Heart right ventricle (tissue), 16 donors: ENCODE measurements at regions not wholly inside any gene's neighbourhood (a gene's known extent, or its start where the extent isn't known, plus 50 kb on each side); places are given as distances from the start of the nearest gene placed in this dataset.
A peak's percentile ranks its signal among the peaks of the same experiment; 100 is the strongest.

Source experiments
- ATAC-seq, 8 donors: fragments of 200-7000 bp; cut with Tn5 transposase; one replicate each; pipeline ENCODE4 v1.9.1; 2020; ENCODE audit warnings: mild to moderate bottlenecking in 8 of 8, moderate library complexity in 8 of 8, moderate number of reproducible peaks in 1 of 8
- DNase-seq, 2 donors: peaks; one replicate each; pipeline ENCODE4 v3.0.0-alpha.2; 2020
- H3K27ac ChIP-seq, 10 donors: fragments of 200-600 bp; sonication (generic) in 2 of 10; one replicate each; pipeline versions ENCODE4 v1.5.0 to v1.8.0; 2020 to 2022; ENCODE audit warnings: mild to moderate bottlenecking in 3 of 10
- H3K27me3 ChIP-seq, 7 donors: fragments of 200-600 bp; one replicate each; pipeline ENCODE4 v1.8.0; 2021 to 2022; ENCODE audit warnings: mild to moderate bottlenecking in 2 of 7
- H3K36me3 ChIP-seq, 9 donors: fragments of 200-600 bp; sonication (generic) in 1 of 9; one replicate each; pipeline versions ENCODE4 v1.5.0 to v1.8.0; 2020 to 2022; ENCODE audit warnings: mild to moderate bottlenecking in 2 of 9
- H3K4me1 ChIP-seq, 9 donors: fragments of 200-600 bp; sonication (generic) in 1 of 9; one replicate each; pipeline versions ENCODE4 v1.5.0 to v1.8.0; 2020 to 2022; ENCODE audit warnings: mild to moderate bottlenecking in 4 of 9
- H3K4me3 ChIP-seq, 10 donors: fragments of 200-600 bp; sonication (generic) in 2 of 10; one replicate each; pipeline versions ENCODE4 v1.5.0 to v1.8.0; 2020 to 2022; ENCODE audit warnings: mild to moderate bottlenecking in 7 of 10, moderate library complexity in 2 of 10
- H3K9me3 ChIP-seq, 11 donors: fragments of 200-600 bp in 10 of 11; sonication (generic) in 2 of 11; one replicate each; pipeline versions ENCODE4 v1.5.0 to v1.8.0; 2013 to 2022; ENCODE audit warnings: mild to moderate bottlenecking in 2 of 11, control low read depth in 1 of 11, moderate library complexity in 1 of 11
- CTCF ChIP-seq, 9 donors: fragments of 200-600 bp; sonication (generic) in 2 of 9; IDR thresholded peaks; one replicate each; pipeline versions ENCODE4 v1.5.0 to v1.8.0; 2021 to 2022; ENCODE audit warnings: antibody characterized with exemption in 9 of 9, mild to moderate bottlenecking in 5 of 9, moderate library complexity in 1 of 9
- whole genome bisulfite sequencing, 2 donors: extraction: QIAGEN DNeasy Blood & Tissue Kit; methylation state at CpG; one replicate each; pipeline ENCODE4 v1.1.7; 2013; ENCODE audit warnings: inconsistent platforms in 1 of 2; 5-methylcytosine and 5-hydroxymethylcytosine counted together
- intact Hi-C, 10 donors: fragments of 100-400 bp; cut with DNase I; formaldehyde crosslinking; loops; one replicate each; pipeline versions ENCODE4 v1.11.1 to v1.14.2; 2022
- donor health status: Arrhythmogenic right ventricular cardiomyopathy.
- donor health status: ischemic (EF 13 %, LVEDD 7.1; RV severe dilation, severe dysfunction).
- donor health status: healthy with polysubstance abuse.
- donor health status: DM: no; HTN: yes; CAD: no.
- donor health status: DM: no; HTN: no; CAD: no.
- donor health status: ischemic (EF 25% LVEDD 6.9; RV normal size, moderate dysfunction).
- donor health status: ischemic (EF 25% LVEDD 5.7; RV mildly dilated, moderate dysfunction).
- donor health status: healthy.
- donor health status: DM: yes; HTN: yes; CAD: no.
- donor health status: Ischemic cardiomyopathy.
- donor health status: ischemic (EF 35%, LVEDD 5.7; RV mildly dilated, moderate dysfunction).
- donor health status: nonischemic (EF 11% LVEDD 7.7; RV severe dilation, severe dysfunction).
- donor health status: DM: yes; HTN: yes; CAD: no.
- donor health status: PGD.
- donor health status: ischemic (EF 29% LVEDD 5.4; RV normal size, mild dysfunction).
- donor health status: nonischemic (EF 23%, LVEDD 6.1; RV moderate dilation, normal function).

- ATAC-seq: peak; percentile 51 to 89 (median 78)
- peak in 1 of 2 donors; percentile 45 for DNase-seq
Observed at GRCh38 chr2:13114391-13114790, 397.7 kb downstream of the TRIB2 start.

GRCh38 chr2:13115643-13116042 lies 398.9 kb downstream of the TRIB2 start:
- 49 to 68% methylated on average over 1 of the region's 1 CpG for WGBS, 2 donors
- intact Hi-C loops: no loop called here
- Histone ChIP-seq H3K27me3 (no peaks in the 10 kb centered on the region), H3K4me1 (peaks cover 0 to 5% (median 0%) of the 10 kb centered on the region in 9 donors), H3K27ac (no peak overlapping the region), H3K9me3 (no peaks in the 10 kb centered on the region), H3K4me3 (no peak overlapping the region), H3K36me3 (no peaks in the 10 kb centered on the region)
- DNase-seq (no peak), ATAC-seq (no peak)
- no peak for TF ChIP-seq CTCF (IDR thresholded peaks at IDR 0.05)

More at GRCh38 chr2:13114391-13114790, 397.7 kb downstream of the TRIB2 start:
- TF ChIP-seq CTCF (IDR thresholded peaks at IDR 0.05): no peak
- no peaks in the 10 kb centered on the region for H3K27me3 ChIP-seq
- H3K27ac ChIP-seq: no peak overlapping the region
- H3K4me1 ChIP-seq: peaks cover 0 to 5% (median 0%) of the 10 kb centered on the region in 9 donors
- no peak overlapping the region for H3K4me3 ChIP-seq
- intact Hi-C loops: no loop called here
- WGBS, 2 donors: 5 to 16% methylated on average over 1 of the region's 1 CpG
- no peaks in the 10 kb centered on the region for H3K36me3 ChIP-seq
- H3K9me3 ChIP-seq: no peaks in the 10 kb centered on the region

DNA sequence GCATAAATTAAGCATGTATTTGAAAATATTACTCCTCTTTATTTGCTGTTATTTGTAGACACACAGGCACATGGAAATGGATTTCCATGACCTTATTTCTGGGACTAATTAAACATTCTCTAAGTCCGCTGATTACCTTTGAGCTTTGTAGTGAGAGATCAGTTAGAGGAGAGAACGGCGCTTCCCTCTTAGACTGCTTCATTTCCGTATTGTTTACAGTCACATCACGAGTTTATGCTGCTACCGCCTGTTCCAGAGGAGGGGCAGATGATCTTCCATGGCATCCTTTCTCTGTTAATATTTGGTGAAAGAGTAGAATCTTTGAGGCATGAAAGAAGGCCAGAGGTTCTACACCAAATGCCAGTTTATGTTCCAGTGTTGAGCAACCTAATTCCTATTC lies 404.4 kb downstream of the TRIB2 start:
- DNase-seq (no peak), ATAC-seq (no peak)
- TF ChIP-seq CTCF (IDR thresholded peaks at IDR 0.05): no peak
- no peak overlapping the region for H3K4me3 ChIP-seq
- H3K4me1 ChIP-seq: no peaks in the 10 kb centered on the region
- H3K36me3 ChIP-seq: no peaks in the 10 kb centered on the region
- H3K27me3 ChIP-seq: no peaks in the 10 kb centered on the region
- H3K9me3 ChIP-seq: peaks cover 0 to 2% (median 0%) of the 10 kb centered on the region in 11 donors
- no peak overlapping the region for H3K27ac ChIP-seq
- 88 to 91% methylated on average over 6 of the region's 6 CpGs for WGBS, 2 donors
- intact Hi-C loops: loop anchor here in 1 of 10 donors (5.0 kb wide), 1 partner anchor 1226 kb away; no protein-coding TSS in a partner anchor

GRCh38 chr2:13128139-13128538 lies 411.4 kb downstream of the TRIB2 start:
- Histone ChIP-seq H3K4me3 (no peak overlapping the region), H3K27me3 (no peaks in the 10 kb centered on the region), H3K27ac (no peak overlapping the region), H3K4me1 (no peaks in the 10 kb centered on the region), H3K9me3 (peaks cover 0 to under 1% (median 0%) of the 10 kb centered on the region in 11 donors), H3K36me3 (no peaks in the 10 kb centered on the region)
- WGBS, 2 donors: 46 to 47% methylated on average over 1 of the region's 1 CpG
- no peak for ATAC-seq
- intact Hi-C loops: no loop called here
- DNase-seq: no peak
- no peak for TF ChIP-seq CTCF (IDR thresholded peaks at IDR 0.05)
